ENCODE measurements at regions not wholly inside any gene's neighbourhood (a gene's known extent, or its start where the extent isn't known, plus 50 kb on each side); places are given as distances from the start of the nearest gene placed in this dataset.

DNA sequence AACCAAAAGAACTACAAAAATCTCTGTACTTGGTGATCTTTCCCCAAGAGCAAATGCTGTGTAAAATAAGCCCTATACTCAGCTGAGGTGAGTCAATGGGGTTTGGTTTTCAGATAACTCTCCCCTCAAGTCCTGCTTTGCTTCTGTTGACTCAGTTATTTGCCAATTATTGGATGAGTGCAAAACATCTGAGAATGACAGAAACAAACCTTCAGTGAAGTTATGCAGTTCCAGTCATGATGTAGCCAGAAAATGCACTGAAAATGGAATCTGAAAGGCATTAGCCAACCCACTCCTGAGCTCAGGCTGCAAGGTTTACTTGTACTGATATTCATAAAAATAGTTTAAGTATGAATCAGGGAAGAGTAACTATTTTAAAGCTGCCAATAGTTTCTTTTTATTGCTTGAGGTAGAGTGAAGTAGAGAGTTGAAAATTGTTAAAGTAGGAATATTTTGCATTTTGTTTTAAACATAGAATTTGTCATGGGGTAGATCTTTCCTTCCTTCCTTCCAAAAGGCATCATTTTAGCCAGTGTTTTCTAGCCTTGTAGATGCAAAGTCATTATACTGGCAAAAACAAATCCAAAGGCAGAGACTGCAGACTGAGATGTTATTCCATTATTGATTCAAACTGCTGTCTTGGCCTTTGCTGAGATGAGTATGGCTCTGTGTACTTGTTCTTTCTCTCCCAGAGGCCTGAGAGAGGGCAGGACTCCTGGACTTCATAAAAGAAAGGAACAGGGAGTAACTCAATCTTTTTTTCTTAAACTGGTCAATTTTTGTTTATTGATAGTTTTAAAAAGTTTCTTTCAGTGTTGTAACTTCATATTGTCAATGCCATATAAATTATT lies 215.3 kb downstream of the RND3 start:
- TF ChIP-seq CTCF (conservative IDR thresholded peaks at IDR 0.05 in 1 of 2, IDR thresholded peaks at IDR 0.05 in 1 of 2; ENCODE audit: low read depth in 1 of 2, low read length in 2 of 2) (no peak), EZH2 (IDR thresholded peaks at IDR 0.05; ENCODE audit: low read length, missing control alignments) (no peak)

Data from fibroblast of lung (primary cell).